ENCODE measurements at regions not wholly inside any gene's neighbourhood (a gene's known extent, or its start where the extent isn't known, plus 50 kb on each side); places are given as distances from the start of the nearest gene placed in this dataset.
A peak's percentile ranks its signal among the peaks of the same experiment; 100 is the strongest.

GRCh38 chr10:57624066-57624465 is 643.6 kb downstream of the IPMK start:
- no peak for FAIRE-seq
- Histone ChIP-seq H3K4me3 (ENCODE audit: low read length in 3 of 3) (no peak overlapping the region), H3K9ac (ENCODE audit: low read length in 3 of 3) (no peak overlapping the region), H3K27me3 (ENCODE audit: control insufficient read depth, insufficient read depth, low read length) (no peaks in the 10 kb centered on the region), H3K27ac (ENCODE audit: low read depth in 2 of 2, low read length in 2 of 2) (no peak overlapping the region), H3K4me1 (ENCODE audit: control insufficient read depth in 2 of 3, insufficient read depth in 2 of 3, low read depth in 1 of 3, low read length in 3 of 3) (peaks cover 0 to 14% (median 0%) of the 10 kb centered on the region in 3 donors), H3K9me3 (ENCODE audit: control insufficient read depth in 2 of 3, insufficient read depth in 1 of 3, low read length in 3 of 3) (no peaks in the 10 kb centered on the region), H3K36me3 (ENCODE audit: control insufficient read depth in 2 of 3, insufficient read depth in 3 of 3, low read length in 3 of 3) (no peaks in the 10 kb centered on the region)
- TF ChIP-seq CTCF (IDR thresholded peaks at IDR 0.05; ENCODE audit: borderline replicate concordance, extremely low read depth, insufficient read depth): no peak
- no peak for DNase-seq
- intact Hi-C loops (cut with DNase I): no loop called here

- H3K9me3 ChIP-seq (ENCODE audit: control insufficient read depth in 2 of 3, insufficient read depth in 1 of 3, low read length in 3 of 3): no peaks in the 10 kb centered on the region
- peak in 1 of 5 donors; percentile 1 for DNase-seq
- no peak for FAIRE-seq
- no peaks in the 10 kb centered on the region for H3K36me3 ChIP-seq (ENCODE audit: control insufficient read depth in 2 of 3, insufficient read depth in 3 of 3, low read length in 3 of 3)
- TF ChIP-seq CTCF (IDR thresholded peaks at IDR 0.05; ENCODE audit: borderline replicate concordance, extremely low read depth, insufficient read depth): no peak
- no peak overlapping the region for H3K4me3 ChIP-seq (ENCODE audit: low read length in 3 of 3)
- no peaks in the 10 kb centered on the region for H3K27me3 ChIP-seq (ENCODE audit: control insufficient read depth, insufficient read depth, low read length)
- no peaks in the 10 kb centered on the region for H3K4me1 ChIP-seq (ENCODE audit: control insufficient read depth in 2 of 3, insufficient read depth in 2 of 3, low read depth in 1 of 3, low read length in 3 of 3)
- no peak overlapping the region for H3K9ac ChIP-seq (ENCODE audit: low read length in 3 of 3)
- no peak overlapping the region for H3K27ac ChIP-seq (ENCODE audit: low read depth in 2 of 2, low read length in 2 of 2)
- intact Hi-C loops (cut with DNase I): no loop called here
Measured at GRCh38 chr10:57621466-57621865, 646.2 kb downstream of the IPMK start.

GRCh38 chr10:57605948-57606485 is 661.7 kb downstream of the IPMK start:
- Histone ChIP-seq H3K4me3 (ENCODE audit: low read length in 3 of 3) (no peak overlapping the region), H3K4me1 (ENCODE audit: control insufficient read depth in 2 of 3, insufficient read depth in 2 of 3, low read depth in 1 of 3, low read length in 3 of 3) (no peaks in the 10 kb centered on the region), H3K9me3 (ENCODE audit: control insufficient read depth in 2 of 3, insufficient read depth in 1 of 3, low read length in 3 of 3) (no peaks in the 10 kb centered on the region), H3K36me3 (ENCODE audit: control insufficient read depth in 2 of 3, insufficient read depth in 3 of 3, low read length in 3 of 3) (no peaks in the 10 kb centered on the region), H3K9ac (ENCODE audit: low read length in 3 of 3) (no peak overlapping the region), H3K27ac (ENCODE audit: low read depth in 2 of 2, low read length in 2 of 2) (no peak overlapping the region), H3K27me3 (ENCODE audit: control insufficient read depth, insufficient read depth, low read length) (no peaks in the 10 kb centered on the region)
- no peak for DNase-seq
- no peak for FAIRE-seq
- intact Hi-C loops (cut with DNase I): no loop called here
- TF ChIP-seq CTCF (IDR thresholded peaks at IDR 0.05; ENCODE audit: borderline replicate concordance, extremely low read depth, insufficient read depth): no peak

- no peak overlapping the region for H3K27ac ChIP-seq (ENCODE audit: low read depth in 2 of 2, low read length in 2 of 2)
- no peaks in the 10 kb centered on the region for H3K27me3 ChIP-seq (ENCODE audit: control insufficient read depth, insufficient read depth, low read length)
- no peaks in the 10 kb centered on the region for H3K4me1 ChIP-seq (ENCODE audit: control insufficient read depth in 2 of 3, insufficient read depth in 2 of 3, low read depth in 1 of 3, low read length in 3 of 3)
- FAIRE-seq (no peak), DNase-seq (no peak)
- H3K9me3 ChIP-seq (ENCODE audit: control insufficient read depth in 2 of 3, insufficient read depth in 1 of 3, low read length in 3 of 3): no peaks in the 10 kb centered on the region
- no peak overlapping the region for H3K9ac ChIP-seq (ENCODE audit: low read length in 3 of 3)
- no peak for TF ChIP-seq CTCF (IDR thresholded peaks at IDR 0.05; ENCODE audit: borderline replicate concordance, extremely low read depth, insufficient read depth)
- intact Hi-C loops (cut with DNase I): no loop called here
- H3K36me3 ChIP-seq (ENCODE audit: control insufficient read depth in 2 of 3, insufficient read depth in 3 of 3, low read length in 3 of 3): no peaks in the 10 kb centered on the region
- H3K4me3 ChIP-seq (ENCODE audit: low read length in 3 of 3): no peak overlapping the region
Measured at GRCh38 chr10:57599440-57599839, 668.3 kb downstream of the IPMK start.

All from kidney (tissue), 13 donors.